GM12891 (cell line): ENCODE measurements at regions not wholly inside any gene's neighbourhood (a gene's known extent, or its start where the extent isn't known, plus 50 kb on each side); places are given as distances from the start of the nearest gene placed in this dataset.

Experiments
- POLR2A ChIP-seq: IDR thresholded peaks from 2 replicates; pipeline ENCODE4 v1.6.1; 2011; ENCODE audit warnings: low read depth, low read length, control low read depth
- SPI1 ChIP-seq: IDR thresholded peaks from 2 replicates; pipeline ENCODE4 v1.6.1; 2011; ENCODE audit warnings: low read depth, low read length, control low read depth

DNA sequence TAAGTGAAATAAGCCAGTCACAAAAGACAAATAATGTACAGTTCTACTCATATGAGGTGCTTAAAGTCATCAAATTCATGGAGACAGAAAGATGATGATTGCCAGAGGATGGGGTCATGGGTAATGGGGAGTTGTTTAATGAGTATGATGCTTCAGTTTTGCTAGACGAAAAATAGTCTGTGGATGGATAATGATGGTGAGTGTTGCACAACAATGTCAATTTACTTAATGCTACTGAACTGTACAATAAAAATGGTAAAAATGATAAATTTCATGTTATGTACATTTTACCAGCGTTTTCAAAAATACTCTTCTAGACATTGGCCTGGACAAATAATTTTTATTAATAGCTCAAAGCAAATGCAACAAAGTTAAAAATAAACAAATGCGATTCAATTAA, 118.5 kb upstream of the KYNU start:
- TF ChIP-seq SPI1 (no peak), POLR2A (no peak)
